RWPE2 (cell line): ENCODE measurements at regions not wholly inside any gene's neighbourhood (a gene's known extent, or its start where the extent isn't known, plus 50 kb on each side); places are given as distances from the start of the nearest gene placed in this dataset.

Experiments
- ATAC-seq: fragments of 200-7000 bp; cut with Tn5 transposase; 3 replicates; pipeline ENCODE4 v1.9.1; 2021; ENCODE audit warnings: low read depth
- DNase-seq: peaks from one replicate; pipeline ENCODE4 v3.0.0-alpha.2; 2020; ENCODE audit warnings: low spot score
- H3K27ac ChIP-seq: fragments of 450-650 bp; 2 replicates; pipeline ENCODE4 v1.5.1; 2017; ENCODE audit warnings: mild to moderate bottlenecking; ENCODE audit not compliant: poor library complexity, severe bottlenecking
- H3K27me3 ChIP-seq: fragments of 250-450 bp; sonication (Bioruptor Pico); 2 replicates; pipeline ENCODE4 v1.5.1; 2021; ENCODE audit warnings: mild to moderate bottlenecking, moderate library complexity; ENCODE audit not compliant: insufficient read depth, poor library complexity, severe bottlenecking
- H3K36me3 ChIP-seq: fragments of 250-450 bp; sonication (Bioruptor Pico); 2 replicates; pipeline ENCODE4 v1.5.1; 2020; ENCODE audit warnings: low read depth, mild to moderate bottlenecking, moderate library complexity
- H3K4me1 ChIP-seq: fragments of 250-450 bp; sonication (Bioruptor Pico); 2 replicates; pipeline ENCODE4 v1.5.1; 2021; ENCODE audit warnings: mild to moderate bottlenecking, moderate library complexity; ENCODE audit not compliant: insufficient read depth, poor library complexity, severe bottlenecking
- H3K4me3 ChIP-seq: fragments of 250-450 bp; sonication (Bioruptor Pico); 2 replicates; pipeline ENCODE4 v1.5.1; 2021; ENCODE audit warnings: mild to moderate bottlenecking, moderate library complexity; ENCODE audit not compliant: severe bottlenecking
- H3K9me3 ChIP-seq: fragments of 250-450 bp; sonication (Bioruptor Pico); 2 replicates; pipeline ENCODE4 v1.5.1; 2021; ENCODE audit warnings: mild to moderate bottlenecking, moderate library complexity; ENCODE audit not compliant: severe bottlenecking
- CTCF ChIP-seq: fragments of 450-650 bp; IDR thresholded peaks from one replicate; pipeline ENCODE4 v1.5.1; 2017; ENCODE audit warnings: mild to moderate bottlenecking, moderate library complexity; ENCODE audit not compliant: poor library complexity, severe bottlenecking

- no peaks in the 10 kb centered on the region for H3K36me3 ChIP-seq
- H3K4me3 ChIP-seq: no peak overlapping the region
- ATAC-seq (no peak), DNase-seq (no peak)
- H3K9me3 ChIP-seq: no peaks in the 10 kb centered on the region
- no peak overlapping the region for H3K27ac ChIP-seq
- no peak for TF ChIP-seq CTCF
- H3K27me3 ChIP-seq: peaks cover 7% of the 10 kb centered on the region
- H3K4me1 ChIP-seq: no peaks in the 10 kb centered on the region
These were observed 63.4 kb upstream of the ARAP3 start for GRCh38 chr5:141745390-141745789.

GRCh38 chr5:141743866-141744272, 61.8 kb upstream of the ARAP3 start:
- ATAC-seq (peak; percentile 47; the same call in 2 of the 3 replicates), DNase-seq (no peak)
- Histone ChIP-seq H3K4me1 (no peaks in the 10 kb centered on the region), H3K27ac (no peak overlapping the region), H3K4me3 (no peak overlapping the region), H3K27me3 (peaks cover 4% of the 10 kb centered on the region), H3K9me3 (no peaks in the 10 kb centered on the region), H3K36me3 (no peaks in the 10 kb centered on the region)
- no peak for TF ChIP-seq CTCF

GRCh38 chr5:141742866-141743851, 61.1 kb upstream of the ARAP3 start:
- no peak for TF ChIP-seq CTCF
- Histone ChIP-seq H3K27ac (no peak overlapping the region), H3K27me3 (no peaks in the 10 kb centered on the region), H3K9me3 (no peaks in the 10 kb centered on the region), H3K4me1 (no peaks in the 10 kb centered on the region), H3K36me3 (no peaks in the 10 kb centered on the region), H3K4me3 (no peak overlapping the region)
- peak; percentile 53; the same call in 1 of the 3 replicates for ATAC-seq
- peak; percentile 71 for DNase-seq

- DNase-seq (no peak), ATAC-seq (no peak)
- no peak for TF ChIP-seq CTCF
- Histone ChIP-seq H3K4me1 (no peaks in the 10 kb centered on the region), H3K4me3 (no peak overlapping the region), H3K27me3 (no peaks in the 10 kb centered on the region), H3K36me3 (no peaks in the 10 kb centered on the region), H3K27ac (no peak overlapping the region), H3K9me3 (no peaks in the 10 kb centered on the region)
These were observed 60.1 kb upstream of the ARAP3 start for GRCh38 chr5:141742144-141742543.

- Histone ChIP-seq H3K36me3 (no peaks in the 10 kb centered on the region), H3K27ac (no peak overlapping the region), H3K4me1 (no peaks in the 10 kb centered on the region), H3K4me3 (no peak overlapping the region), H3K27me3 (no peaks in the 10 kb centered on the region), H3K9me3 (no peaks in the 10 kb centered on the region)
- no peak for TF ChIP-seq CTCF
- ATAC-seq (no peak), DNase-seq (no peak)
These were observed 58.9 kb upstream of the ARAP3 start for GRCh38 chr5:141740885-141741284.
